BJ (cell line): ENCODE measurements at regions not wholly inside any gene's neighbourhood (a gene's known extent, or its start where the extent isn't known, plus 50 kb on each side); places are given as distances from the start of the nearest gene placed in this dataset.

Source experiments
- CTCF ChIA-PET: fragments of 350-600 bp; formaldehyde crosslinking; extraction: SDS; loops from one replicate; lab custom pipeline; 2021; ENCODE audit warnings: antibody characterized with exemption, inconsistent platforms; lab: Yijun Ruan, JAX
- POLR2A ChIA-PET: fragments of 300-600 bp; sonication (Branson Sonifier 250); formaldehyde crosslinking; extraction: SDS; loops from one replicate; lab custom pipeline; 2021; ENCODE audit warnings: antibody characterized with exemption; lab: Charles Lee
- DNase-seq: peaks from one replicate; pipeline ENCODE4 v3.0.0-alpha.2; 2011; ENCODE audit warnings: low read depth
- H3K27me3 ChIP-seq: 2 replicates; pipeline ENCODE4 v1.6.0; 2011; ENCODE audit warnings: low read length; ENCODE audit not compliant: control insufficient read depth, insufficient read depth
- H3K36me3 ChIP-seq: 2 replicates; pipeline ENCODE4 v1.5.1; 2011; ENCODE audit warnings: low read length; ENCODE audit not compliant: control insufficient read depth, insufficient read depth
- H3K4me3 ChIP-seq: 2 replicates; pipeline ENCODE4 v1.5.1; 2011; ENCODE audit warnings: low read depth, mild to moderate bottlenecking, control low read depth, low read length
- TF ChIP-seq, protein P1 (sequence below): IDR thresholded peaks from 2 replicates; pipeline ENCODE4 v1.5.1; 2011; ENCODE audit warnings: low read depth, mild to moderate bottlenecking, control low read depth, inconsistent platforms, low read length, moderate library complexity; ENCODE audit not compliant: insufficient read depth

DNA sequence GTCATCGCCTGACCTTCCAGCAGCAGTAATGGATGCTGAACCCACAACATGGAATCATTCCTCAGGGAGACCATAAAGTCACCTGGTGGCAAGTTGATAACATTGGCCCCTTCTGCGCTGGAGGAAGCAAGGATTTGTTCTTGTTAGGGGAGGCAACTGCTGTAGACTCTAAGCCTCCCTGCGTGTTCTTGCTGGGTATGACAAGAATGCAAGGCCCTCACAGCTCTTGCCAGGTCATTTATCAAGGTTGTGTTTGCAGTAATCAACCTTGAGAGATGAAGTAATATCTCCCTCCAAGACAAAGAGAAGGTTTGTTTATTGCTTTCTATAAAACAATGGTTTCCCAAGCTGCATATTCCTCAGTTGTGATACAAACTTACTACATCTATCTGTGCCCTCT lies 80.9 kb downstream of the PERP start:
- CTCF ChIA-PET = interaction anchor here (3.0 kb wide), 1 partner anchor 19 kb away, joined by 11 read pairs; no protein-coding TSS in a partner anchor
- TF ChIP-seq, protein P1, sequence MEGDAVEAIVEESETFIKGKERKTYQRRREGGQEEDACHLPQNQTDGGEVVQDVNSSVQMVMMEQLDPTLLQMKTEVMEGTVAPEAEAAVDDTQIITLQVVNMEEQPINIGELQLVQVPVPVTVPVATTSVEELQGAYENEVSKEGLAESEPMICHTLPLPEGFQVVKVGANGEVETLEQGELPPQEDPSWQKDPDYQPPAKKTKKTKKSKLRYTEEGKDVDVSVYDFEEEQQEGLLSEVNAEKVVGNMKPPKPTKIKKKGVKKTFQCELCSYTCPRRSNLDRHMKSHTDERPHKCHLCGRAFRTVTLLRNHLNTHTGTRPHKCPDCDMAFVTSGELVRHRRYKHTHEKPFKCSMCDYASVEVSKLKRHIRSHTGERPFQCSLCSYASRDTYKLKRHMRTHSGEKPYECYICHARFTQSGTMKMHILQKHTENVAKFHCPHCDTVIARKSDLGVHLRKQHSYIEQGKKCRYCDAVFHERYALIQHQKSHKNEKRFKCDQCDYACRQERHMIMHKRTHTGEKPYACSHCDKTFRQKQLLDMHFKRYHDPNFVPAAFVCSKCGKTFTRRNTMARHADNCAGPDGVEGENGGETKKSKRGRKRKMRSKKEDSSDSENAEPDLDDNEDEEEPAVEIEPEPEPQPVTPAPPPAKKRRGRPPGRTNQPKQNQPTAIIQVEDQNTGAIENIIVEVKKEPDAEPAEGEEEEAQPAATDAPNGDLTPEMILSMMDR = no peak
- no peaks in the 10 kb centered on the region for H3K36me3 ChIP-seq
- 0 out of 2 replicates have a peak, but pooled peaks cover 2% of the 10 kb centered on the region for H3K27me3 ChIP-seq
- no peak for DNase-seq
- no peak overlapping the region for H3K4me3 ChIP-seq
- POLR2A ChIA-PET = no interaction called here

DNA sequence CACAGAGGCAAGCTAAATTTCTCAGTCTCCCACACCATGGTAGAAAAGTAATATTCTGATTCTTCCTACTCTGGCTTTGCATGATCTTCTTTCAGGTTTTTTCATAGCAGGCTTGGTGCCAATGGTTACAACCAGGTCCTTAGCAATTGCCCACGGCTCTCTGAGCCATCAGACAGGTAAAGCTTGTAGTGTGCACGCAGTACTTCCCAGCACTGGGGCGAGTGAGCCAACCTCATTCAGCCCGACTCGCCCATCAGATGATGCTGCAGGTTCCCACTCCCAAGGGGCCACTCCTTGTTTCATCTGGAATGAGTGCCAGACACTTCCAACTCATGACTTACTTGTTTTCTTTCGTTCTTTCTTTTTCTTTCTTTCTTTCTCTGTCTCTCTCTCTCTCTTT lies 78.3 kb downstream of the PERP start:
- no peak for DNase-seq
- CTCF ChIA-PET = interaction anchor here (1.7 kb wide), 1 partner anchor 22 kb away, joined by 5 read pairs; no protein-coding TSS in a partner anchor
- TF ChIP-seq, protein P1 = no peak

GRCh38 chr6:138030872-138031271 lies 76.3 kb downstream of the PERP start:
- ChIA-PET CTCF (interaction anchor here (2.9 kb wide), 1 partner anchor 23 kb away, joined by 10 read pairs; no protein-coding TSS in a partner anchor), POLR2A (no interaction called here)
- Histone ChIP-seq H3K4me3 (no peak overlapping the region), H3K27me3 (0 out of 2 replicates have a peak, but pooled peaks cover 2% of the 10 kb centered on the region), H3K36me3 (no peaks in the 10 kb centered on the region)
- no peak for DNase-seq
- TF ChIP-seq, protein P1 = no peak

More for the DNA sequence above, 78.3 kb downstream of the PERP start:
- Histone ChIP-seq H3K27me3 (0 out of 2 replicates have a peak, but pooled peaks cover 2% of the 10 kb centered on the region), H3K36me3 (no peaks in the 10 kb centered on the region), H3K4me3 (no peak overlapping the region)
- POLR2A ChIA-PET = no interaction called here

DNA sequence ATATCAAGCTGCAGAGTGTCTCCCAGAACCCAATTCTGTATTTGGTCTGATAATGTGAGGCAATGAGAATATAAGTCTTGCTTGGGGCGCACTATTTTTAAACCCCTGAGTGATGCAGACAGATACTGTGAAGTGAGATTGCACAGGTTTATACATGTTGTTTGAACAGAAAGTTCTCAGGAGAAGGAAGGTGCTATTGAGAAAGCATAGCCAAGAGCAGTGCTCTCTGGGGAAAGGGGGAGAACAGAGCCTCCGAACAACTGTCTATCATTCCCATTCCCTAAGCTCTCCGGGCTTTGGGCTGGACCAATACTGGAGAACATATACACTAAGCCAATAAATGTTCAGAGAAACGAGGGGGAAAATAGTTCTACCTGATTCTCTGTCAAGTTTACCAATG lies 75.8 kb downstream of the PERP start:
- ChIA-PET CTCF (interaction anchor here (2.9 kb wide), 1 partner anchor 24 kb away, joined by 10 read pairs; no protein-coding TSS in a partner anchor), POLR2A (no interaction called here)
- 0 out of 2 replicates have a peak, but pooled peaks cover 2% of the 10 kb centered on the region for H3K27me3 ChIP-seq
- TF ChIP-seq, protein P1 = no peak
- H3K4me3 ChIP-seq = no peak overlapping the region
- no peak for DNase-seq
- no peaks in the 10 kb centered on the region for H3K36me3 ChIP-seq

DNA sequence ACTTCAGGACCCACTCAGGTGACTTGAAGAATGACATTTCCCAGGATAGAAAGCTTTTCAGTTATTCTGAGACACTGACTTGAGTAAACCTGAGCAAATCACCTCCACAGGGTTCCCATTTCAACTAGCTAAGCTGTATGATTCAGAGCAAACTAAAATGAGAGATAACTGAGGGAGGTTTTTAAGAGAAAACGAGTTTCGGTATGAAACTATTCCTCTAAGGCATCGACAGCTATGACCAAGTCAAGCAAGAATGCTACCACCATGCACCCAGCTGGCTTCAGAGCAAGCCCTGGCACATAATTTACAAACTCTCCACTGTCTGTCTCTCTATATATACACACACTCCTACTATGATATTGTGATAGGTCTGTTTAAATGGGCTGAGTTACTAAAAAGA lies 75.4 kb downstream of the PERP start:
- Histone ChIP-seq H3K4me3 (no peak overlapping the region), H3K36me3 (no peaks in the 10 kb centered on the region), H3K27me3 (0 out of 2 replicates have a peak, but pooled peaks cover 2% of the 10 kb centered on the region)
- CTCF ChIA-PET = interaction anchor here (1.3 to 2.9 kb wide), 2 partner anchors 24 to 31 kb away, joined by 3 to 10 read pairs; no protein-coding TSS in a partner anchor
- no peak for DNase-seq
- POLR2A ChIA-PET = no interaction called here
- TF ChIP-seq, protein P1 = no peak
